GM18520 (cell line): ENCODE measurements at regions not wholly inside any gene's neighbourhood (a gene's known extent, or its start where the extent isn't known, plus 50 kb on each side); places are given as distances from the start of the nearest gene placed in this dataset.
"Not testable (repeated sequence)": the region's sequence is repeated elsewhere in the genome, so short reads cannot be mapped to it uniquely, and the experiment has no call there.

Experiments used
- ATAC-seq: cut with Tn5 transposase; IDR thresholded peaks from one replicate; pipeline ENCODE4 v1.9.1; 2021; ENCODE audit not compliant: unreplicated experiment

DNA sequence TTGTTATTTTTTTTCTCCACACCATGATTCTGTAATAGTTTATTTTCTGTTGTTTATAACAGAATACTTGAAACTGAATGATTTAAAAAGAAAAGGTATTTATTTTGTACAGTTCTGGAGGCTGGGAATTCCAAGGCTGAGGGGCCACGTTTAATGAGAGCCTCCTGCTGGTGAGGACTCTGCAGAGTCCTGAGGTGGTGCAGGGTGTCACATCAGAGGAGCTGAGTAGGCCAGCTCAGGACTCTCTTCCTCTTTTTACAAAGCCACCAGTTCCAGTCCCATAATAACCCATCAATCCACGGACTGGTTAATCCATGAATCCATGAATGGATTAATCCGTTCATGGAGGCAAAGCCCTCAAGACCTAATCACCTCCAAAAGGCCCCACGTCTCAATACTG is 71.6 kb downstream of the TFAP2A start:
- ATAC-seq = no peak

DNA sequence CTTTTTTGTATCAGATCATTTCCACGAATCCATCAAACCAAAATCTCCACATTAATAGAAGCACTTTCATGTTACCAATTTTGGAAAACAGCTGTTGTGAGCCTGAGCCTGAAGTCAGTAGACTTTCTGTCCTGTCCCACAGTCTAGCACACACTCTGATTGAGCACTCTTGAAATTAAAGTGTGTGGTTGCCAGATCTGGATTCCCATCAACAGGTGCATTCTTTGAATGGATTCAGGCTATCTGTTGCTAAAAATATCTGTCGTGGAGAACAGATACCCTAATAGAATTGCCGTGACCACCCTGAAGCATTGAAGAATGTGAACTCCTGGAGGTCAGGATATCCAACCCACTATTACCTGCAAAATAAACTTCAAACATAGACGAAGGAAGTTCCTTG is 73.3 kb downstream of the TFAP2A start:
- ATAC-seq = no peak

DNA sequence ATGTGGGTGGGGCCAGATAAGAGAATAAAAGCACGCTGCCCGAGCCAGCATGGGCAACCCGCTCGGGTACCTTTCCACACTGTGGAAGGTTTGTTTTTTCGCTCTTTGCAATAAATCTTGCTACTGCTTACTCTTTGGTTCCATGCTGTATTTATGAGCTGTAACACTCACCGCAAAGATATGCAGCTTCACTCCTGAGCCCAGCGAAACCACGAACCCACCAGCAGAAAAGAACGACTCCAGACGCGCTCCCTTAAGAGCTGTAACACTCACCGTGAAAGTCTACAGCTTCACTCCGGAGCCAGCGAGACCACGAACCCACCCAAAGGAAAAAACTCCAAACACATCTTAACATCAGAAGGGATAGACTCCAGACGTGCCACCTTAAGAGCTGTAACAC is 76.7 kb downstream of the TFAP2A start:
- ATAC-seq = no peak

DNA sequence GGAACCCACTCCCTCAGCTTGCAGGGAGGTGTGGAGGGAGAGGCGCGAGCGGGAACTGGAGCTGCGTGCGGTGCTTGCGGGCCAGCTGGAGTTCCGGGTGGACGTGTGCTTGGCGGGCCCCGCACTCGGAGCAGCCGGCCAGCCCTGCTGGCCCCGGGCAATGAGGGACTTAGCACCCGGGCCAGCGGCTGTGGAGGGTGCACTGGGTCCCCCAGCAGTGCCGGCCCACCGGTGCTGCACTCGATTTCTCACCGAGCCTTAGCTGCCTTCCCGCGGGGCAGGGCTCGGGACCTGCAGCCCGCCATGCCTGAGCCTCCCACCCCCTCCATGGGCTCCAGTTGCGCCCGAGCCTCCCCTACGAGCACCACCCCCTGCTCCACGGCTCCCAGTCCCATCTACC is 77.5 kb downstream of the TFAP2A start:
- ATAC-seq = not testable (repeated sequence)

DNA sequence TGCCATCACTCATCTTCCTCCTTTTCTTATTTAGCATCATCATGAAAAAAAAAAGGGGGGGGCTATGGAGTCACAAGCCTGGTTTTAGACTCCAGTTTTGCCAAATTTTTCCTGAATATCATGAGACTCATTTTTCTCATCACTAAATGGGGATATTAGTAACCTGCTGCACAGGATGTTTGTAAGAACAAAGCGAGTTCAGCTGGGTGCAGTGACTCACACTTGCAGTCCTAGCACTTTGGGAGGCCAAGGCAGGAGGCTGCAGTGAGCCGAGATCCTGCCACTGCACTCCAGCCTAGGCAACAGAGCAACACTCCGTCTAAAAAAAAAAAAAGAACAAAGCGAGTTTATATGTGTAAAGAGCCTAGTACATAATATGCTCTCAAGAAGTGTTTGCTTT is 82.8 kb downstream of the TFAP2A start:
- no peak for ATAC-seq

DNA sequence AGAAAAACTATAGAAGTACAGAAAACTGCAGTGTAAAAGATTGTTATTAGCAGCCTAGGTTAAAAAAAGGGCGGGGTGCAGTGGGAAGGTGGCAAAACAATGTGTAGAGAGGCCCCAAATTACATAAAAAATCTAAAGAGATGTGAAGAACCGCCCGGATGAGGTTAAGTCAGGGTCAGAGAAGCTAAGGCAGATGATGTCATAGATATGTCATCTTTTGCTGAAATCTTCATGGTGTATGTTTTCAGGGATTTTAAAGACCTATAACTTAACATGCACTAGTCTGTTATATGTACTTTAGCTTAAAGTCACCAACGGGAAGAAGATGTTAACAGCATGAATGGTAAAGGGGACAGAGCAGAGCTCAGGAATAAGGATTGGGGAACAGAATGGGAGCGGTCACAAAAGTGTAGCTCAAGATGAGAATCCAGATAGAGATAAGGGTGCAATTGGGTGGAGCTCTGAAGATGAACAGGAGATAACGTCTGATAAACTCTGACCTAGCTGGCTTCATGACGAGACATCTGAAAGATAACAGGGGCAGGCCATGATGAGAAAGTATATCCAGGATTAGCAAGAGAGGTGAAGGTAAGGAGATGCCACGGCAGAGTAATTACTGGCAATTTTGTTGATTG is 83.4 kb downstream of the TFAP2A start:
- ATAC-seq = no peak

DNA sequence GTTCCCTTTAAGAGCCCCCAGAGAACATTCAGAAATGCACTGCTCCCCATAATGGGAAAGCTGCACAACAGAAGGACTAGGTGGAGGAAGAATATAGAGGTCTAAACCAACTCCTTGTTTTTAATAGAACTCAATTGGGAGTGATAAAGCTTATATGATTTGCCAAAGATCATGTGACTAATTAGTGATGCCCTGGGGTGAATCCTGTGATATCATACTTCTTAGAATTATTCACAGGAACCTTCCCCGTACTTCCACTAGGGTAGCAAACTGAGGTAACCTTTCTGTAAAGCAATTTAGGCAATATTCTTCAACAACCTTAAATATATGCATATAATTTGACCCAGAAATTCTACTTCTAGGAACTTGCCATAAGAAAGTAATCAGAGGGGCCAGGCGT is 84.4 kb downstream of the TFAP2A start:
- ATAC-seq = no peak

DNA sequence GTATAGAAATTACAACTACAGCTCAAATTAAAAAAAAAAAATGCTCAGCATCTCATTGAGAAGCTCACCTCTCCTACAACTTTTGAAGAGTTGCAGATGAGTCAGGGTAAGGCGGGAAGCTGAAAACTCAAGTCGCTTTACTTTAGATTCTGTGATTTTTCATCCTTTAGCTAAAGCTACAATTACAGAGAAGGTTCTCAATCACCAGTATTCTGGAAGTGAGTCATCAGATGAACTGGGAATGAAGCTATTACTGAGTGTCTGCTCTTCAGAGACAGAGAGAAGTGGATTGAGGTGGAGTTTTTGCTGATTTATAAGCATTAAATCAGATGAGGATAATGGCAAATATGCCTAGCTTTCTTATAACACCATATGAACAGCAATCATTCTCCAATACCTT is 91.9 kb downstream of the TFAP2A start:
- ATAC-seq = no peak

DNA sequence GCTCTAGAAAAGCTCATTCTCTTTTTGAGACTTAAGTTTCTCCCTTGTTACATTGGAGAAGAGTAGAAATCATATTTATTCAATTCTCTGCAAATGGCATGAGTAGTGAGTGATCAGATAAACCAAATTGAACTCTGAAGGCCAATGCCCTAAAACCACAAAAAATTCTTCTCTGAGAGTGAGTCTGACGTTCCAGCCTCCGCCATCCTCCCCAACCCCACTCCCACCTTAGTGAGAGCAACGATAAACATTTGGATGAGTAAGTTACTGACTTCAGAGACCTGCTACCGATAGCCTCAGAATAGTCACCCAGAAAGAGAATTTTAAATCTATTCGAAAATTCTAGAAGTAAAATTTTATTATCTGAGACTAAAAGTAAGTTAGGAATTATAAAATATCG is 94.6 kb downstream of the TFAP2A start:
- no peak for ATAC-seq

DNA sequence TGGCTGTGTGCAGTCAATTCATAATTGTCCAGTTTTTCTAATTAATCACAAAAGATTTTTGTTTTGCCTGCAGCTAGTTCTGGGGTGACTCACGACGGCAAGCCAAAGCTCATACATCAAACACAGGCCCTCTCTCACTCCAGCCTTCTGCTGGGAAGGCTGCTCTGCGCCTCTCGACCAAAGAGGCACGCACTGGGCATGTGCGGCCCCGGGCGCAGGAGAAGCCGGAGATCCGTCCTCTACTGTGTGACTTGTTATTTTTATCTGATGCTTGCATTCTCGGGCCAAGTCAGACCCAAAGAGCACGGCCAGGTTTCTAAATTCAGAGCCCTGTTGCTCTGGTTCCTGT is 98.5 kb downstream of the TFAP2A start:
- no peak for ATAC-seq

DNA sequence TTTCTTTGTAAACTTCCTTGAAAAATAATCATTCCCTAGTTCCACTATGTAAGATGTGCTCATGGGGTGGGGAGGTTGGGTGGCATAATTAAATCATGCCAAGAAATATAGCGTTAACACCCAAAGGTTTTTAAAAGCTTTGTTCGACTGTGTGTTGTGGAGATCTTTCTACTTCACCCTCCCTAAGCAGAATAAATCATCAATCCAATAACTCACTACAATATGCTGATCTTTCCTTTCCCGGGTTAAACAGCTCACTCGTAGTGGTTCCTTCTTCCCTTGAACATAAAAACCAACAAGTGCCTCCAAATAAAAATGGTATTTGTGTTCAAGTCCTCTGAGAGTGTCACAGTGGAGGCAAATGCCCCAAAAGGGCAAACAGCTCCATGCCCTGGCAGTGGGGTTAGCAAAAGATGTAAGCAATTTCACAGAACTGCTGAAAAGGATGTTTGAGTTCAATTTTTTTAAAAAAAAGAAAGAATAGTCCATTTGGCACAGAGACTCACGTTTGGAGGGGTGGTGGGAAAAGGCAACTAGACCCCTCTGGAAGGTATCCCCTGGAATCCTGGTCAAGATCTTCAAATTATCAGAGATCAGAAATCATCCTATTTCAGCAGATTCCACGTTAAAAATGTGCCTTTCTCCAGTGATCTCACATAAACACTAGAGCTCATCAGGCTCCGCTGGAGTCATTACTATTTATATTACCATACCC is 99.1 kb downstream of the TFAP2A start:
- no peak for ATAC-seq

DNA sequence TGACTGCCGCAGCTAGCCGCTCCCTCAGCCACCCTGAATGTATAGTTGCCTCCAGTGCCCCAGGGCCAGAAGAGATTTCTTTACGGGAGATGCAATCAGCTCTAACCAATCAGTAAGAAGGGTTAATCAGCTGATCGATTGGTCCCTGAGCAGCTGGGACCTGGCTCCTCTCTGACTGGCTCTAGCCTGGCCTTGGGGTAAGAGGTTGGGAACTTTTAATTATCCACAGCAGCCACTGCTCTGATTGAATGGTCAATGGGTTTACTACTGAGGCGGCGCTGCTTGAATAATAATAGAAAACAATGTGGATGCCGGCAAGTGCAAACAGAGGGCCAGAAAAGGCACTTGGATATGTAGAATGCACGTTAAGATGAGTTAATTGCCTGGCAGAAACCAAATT is 99.8 kb downstream of the TFAP2A start:
- ATAC-seq = no peak

DNA sequence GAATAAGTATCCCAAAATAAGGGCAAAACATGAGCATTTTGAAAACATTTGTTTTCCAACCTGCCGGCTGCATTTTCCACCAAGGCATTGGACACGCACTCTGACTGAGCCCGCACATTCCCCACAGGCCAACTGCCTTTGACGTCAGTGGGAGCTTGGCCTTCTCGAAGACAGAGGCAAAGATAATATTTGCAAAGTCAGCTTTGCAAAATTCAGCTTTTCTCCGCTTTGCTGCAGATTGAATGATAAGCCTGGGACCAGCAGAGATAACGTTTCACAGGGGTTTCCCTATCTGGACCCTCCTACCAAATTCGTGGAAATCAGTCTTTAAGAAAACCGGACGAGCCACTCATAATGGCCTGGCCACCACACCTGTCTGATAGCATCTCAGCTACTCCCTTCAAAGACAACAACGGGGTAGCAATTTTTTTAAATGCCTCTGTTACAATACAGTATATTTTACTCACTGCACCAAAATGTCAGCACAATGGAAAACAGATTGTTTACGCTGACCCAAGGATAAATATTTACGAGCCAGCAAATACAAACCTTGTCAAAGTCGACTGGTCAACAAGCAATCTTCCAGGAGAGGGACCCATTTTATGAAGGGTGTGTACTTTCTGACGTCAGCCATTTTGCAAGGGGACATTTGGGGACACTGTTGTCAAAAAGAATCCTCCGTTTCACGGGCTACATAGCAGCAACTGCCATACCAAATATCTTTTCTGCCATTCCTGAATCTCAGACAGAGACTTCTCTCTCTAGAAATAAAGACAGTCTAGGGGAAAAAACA is 100.5 kb downstream of the TFAP2A start:
- ATAC-seq = no peak

DNA sequence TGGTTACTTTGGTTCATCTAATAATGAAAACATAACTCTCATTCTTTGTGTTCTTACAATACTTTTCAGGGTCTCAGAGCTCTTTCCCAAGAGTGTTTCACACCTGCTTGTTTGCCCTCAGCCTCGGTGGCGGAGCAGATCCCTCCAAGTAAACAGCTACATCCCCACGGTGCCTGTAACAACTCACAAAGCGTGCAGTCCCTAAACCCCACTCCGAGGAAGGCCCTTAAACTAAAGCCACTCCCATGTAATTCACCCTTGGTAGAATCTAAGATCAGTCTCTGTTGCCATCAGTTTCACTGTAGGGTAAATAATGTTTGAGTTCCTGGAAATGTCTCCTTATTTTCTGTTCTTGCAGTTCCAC is 101.1 kb downstream of the TFAP2A start:
- no peak for ATAC-seq

DNA sequence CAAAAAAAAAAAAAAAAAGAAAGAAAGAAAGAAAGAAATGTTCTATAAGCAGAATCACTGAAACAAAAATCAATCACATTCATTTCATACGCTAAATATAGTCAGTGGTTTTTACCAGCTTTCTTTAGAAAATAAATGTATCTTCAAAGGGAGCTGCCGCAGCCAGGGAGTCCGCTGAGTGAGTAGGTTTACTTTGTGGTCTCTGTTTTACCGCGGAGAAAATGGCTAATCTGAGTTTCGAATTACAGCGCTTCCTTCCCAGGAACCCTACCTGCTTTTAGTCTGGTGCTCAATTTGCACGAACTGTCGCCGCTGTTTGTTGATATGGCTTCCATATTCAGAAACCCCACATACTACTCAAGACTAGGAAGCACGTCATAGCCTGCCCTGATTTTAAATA is 102.4 kb downstream of the TFAP2A start:
- ATAC-seq = no peak

DNA sequence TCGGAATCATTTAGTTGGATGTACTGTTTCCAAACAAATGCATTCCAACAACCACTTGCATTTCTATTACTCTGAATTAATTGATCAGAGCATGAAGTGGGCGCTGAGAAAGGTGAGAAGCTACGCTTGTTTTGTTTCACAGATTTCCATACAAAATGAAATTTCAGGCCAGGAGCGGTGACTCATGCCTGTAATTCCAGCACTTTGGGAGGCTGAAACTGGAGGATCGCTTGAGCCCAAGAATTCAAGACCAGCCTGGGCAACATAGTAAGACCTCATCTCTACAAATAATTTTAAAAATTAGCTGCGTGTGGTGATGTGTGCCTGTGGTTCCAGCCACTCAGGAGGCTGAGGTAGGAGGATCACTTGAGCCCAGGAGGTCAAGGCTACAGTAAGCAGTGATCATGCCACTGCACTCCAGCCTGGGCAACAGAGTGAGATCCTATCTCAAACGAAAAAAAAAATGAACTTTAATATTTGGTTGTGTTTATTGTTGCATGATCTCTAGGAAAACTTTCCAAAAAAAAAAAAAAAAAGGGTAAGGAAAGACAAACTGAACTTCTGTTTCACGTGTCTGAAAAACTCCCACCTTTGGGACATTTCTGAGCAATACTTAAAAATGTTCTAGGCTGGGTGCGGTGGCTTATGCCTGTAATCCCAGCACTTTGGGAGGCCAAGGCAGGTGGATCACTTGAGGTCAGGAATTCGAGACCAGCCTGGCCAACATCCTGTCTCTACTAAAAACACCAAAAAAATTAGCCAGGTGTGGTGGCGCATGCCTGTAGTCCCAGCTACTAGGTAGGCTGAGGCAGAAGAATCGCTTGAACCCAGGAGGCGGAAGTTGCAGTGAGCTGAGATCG is 103.1 kb downstream of the TFAP2A start:
- ATAC-seq = not testable (repeated sequence)

DNA sequence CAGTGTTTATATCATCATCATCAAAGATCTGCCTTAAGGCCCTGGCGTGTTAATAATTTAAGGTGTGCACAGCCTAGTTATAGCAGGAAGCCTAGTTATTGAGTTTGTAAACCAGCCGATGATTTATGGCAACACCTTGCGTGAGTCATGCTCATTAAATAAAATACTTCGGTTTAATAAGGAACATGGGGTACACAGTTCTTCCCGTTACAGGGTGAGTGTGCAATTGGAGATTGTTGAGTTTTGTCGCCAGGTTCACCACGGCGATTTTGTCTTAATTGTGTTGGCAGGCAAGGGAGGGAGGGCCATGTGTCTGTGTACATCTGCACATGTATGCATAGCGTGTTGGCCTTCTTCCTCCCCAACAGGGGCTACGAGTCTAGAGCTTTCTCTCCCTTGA is 104.0 kb downstream of the TFAP2A start:
- no peak for ATAC-seq

DNA sequence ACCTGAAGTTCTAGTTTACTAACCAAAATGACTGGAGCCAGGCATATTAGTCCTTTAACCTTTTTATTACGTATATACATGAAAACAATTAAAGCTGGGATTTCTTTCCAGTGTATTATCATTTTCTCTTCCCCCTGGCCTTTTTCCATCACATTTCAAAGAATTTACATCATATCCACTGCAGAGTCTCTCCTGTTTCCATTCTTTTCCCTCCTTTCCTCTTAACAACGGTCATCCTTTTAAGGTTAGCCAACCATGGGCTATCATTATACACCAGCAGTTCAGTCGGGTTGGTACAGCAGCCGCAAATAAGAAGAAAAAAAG is 104.6 kb downstream of the TFAP2A start:
- no peak for ATAC-seq

DNA sequence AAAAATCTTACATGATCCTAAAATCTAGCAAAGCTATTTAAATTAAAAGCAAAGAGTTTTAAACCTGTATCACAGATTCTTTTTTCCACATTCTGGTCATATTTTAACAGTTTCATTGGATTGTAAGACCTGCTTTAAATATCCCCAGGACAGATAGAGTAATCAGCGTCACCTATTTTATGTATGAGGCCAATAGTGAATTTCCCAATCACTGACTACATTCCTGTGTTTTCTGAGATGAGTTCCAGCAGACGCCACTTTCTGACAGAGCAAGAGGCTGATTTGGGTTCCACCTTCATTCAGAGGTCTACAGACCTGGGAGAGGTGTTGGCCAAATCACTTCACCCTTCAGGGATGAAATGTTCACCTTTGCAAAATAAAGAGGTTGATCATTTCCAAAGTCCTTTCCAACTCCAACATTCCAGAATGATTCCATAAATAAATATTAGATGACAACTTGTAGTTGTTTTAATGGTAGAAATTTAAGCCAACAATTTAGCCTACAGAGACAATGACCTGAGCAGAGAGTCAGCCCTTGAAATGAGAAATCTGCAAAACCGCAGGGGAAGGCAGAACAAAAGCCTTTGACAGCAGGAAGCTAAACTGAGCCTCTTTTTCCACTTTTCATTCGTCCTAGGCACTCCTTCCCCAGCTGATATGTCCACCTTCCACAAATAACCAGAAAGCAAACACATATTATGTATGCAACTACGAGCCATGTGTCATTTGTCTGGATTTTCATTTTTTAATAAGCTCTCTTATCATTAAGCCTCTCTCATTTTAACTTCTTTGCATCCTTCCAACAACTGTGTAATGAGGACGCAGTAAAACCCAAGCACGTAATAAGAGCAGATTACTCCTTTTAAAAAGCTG is 105.2 kb downstream of the TFAP2A start:
- no peak for ATAC-seq

DNA sequence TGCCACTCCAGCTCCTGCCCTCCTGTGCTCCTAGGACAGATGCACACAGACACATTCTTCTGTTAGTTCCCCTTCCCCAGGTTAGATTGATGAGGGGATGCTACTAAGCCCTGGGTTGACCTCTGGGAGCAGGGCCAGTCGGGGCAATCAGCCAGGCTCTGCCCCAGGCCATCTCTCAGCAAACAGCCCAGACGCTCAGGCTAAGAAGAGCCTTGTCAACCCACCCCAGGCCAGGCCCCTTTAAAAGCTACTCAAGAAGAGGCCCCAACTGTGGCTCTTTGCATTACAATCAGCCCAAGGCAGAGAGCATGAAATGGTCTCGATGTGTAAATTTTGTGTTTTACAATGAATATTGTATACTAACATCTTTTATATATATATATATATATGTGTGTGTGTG is 107.4 kb downstream of the TFAP2A start:
- ATAC-seq = no peak

DNA sequence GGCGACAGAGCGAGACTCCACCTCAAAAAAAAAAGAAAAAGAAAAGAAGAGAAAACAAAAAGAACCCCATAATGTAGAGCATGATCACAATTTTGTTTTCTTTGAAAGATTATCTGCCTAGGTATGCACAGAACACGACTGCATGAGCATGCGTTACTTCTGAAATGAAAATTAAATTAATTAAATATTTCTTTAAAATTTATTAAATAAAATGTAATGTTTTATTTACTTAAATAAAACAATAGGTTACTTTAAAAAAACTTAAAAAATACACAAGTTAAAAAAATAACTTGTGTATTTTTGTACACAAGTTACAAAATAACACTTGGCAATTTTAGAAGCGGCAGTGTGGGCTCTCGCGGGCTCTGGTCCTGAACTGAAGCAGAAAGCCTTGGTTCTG is 107.8 kb downstream of the TFAP2A start:
- ATAC-seq = no peak
